ENCODE measurements at regions not wholly inside any gene's neighbourhood (a gene's known extent, or its start where the extent isn't known, plus 50 kb on each side); places are given as distances from the start of the nearest gene placed in this dataset.

DNA sequence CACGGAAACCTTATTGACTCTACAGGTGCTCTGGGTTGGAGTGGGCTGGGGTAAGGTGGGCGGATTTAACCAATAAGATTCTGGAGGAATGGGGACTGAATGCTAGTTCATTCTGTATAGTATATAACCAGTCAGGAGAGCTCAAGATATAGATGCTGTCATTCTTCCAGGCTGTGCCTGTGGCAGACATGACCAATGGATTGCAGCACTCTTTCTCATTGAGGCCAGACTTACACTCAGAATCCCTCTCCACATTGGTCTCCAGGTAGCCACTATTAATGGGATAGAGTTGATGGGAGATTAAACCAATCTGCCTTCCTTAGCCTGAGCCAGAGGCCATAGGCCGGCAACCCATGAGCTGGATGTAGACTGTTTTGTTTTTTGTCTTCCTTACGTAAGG lies 82.8 kb upstream of the MEF2A start:
- no peak overlapping the region for H3K4me3 ChIP-seq
- H3K27ac ChIP-seq: no peak overlapping the region
- 95% methylated on average over 4 of the region's 4 CpGs for WGBS
- H3K9me3 ChIP-seq: no peaks in the 10 kb centered on the region
- TF ChIP-seq POLR2A (IDR thresholded peaks at IDR 0.05) (no peak), POLR2AphosphoS5 (IDR thresholded peaks at IDR 0.05) (no peak)
- TF ChIP-seq, protein P1, sequence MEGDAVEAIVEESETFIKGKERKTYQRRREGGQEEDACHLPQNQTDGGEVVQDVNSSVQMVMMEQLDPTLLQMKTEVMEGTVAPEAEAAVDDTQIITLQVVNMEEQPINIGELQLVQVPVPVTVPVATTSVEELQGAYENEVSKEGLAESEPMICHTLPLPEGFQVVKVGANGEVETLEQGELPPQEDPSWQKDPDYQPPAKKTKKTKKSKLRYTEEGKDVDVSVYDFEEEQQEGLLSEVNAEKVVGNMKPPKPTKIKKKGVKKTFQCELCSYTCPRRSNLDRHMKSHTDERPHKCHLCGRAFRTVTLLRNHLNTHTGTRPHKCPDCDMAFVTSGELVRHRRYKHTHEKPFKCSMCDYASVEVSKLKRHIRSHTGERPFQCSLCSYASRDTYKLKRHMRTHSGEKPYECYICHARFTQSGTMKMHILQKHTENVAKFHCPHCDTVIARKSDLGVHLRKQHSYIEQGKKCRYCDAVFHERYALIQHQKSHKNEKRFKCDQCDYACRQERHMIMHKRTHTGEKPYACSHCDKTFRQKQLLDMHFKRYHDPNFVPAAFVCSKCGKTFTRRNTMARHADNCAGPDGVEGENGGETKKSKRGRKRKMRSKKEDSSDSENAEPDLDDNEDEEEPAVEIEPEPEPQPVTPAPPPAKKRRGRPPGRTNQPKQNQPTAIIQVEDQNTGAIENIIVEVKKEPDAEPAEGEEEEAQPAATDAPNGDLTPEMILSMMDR (IDR thresholded peaks at IDR 0.05): no peak
- H3K4me1 ChIP-seq (replicated peaks): peaks cover 5% of the 10 kb centered on the region
- no peak for DNase-seq (ENCODE audit: low spot score)
- no peaks in the 10 kb centered on the region for H3K27me3 ChIP-seq (replicated peaks; ENCODE audit: insufficient read depth)
- no peaks in the 10 kb centered on the region for H3K36me3 ChIP-seq
- intact Hi-C loops (cut with DNase I): no loop called here

DNA sequence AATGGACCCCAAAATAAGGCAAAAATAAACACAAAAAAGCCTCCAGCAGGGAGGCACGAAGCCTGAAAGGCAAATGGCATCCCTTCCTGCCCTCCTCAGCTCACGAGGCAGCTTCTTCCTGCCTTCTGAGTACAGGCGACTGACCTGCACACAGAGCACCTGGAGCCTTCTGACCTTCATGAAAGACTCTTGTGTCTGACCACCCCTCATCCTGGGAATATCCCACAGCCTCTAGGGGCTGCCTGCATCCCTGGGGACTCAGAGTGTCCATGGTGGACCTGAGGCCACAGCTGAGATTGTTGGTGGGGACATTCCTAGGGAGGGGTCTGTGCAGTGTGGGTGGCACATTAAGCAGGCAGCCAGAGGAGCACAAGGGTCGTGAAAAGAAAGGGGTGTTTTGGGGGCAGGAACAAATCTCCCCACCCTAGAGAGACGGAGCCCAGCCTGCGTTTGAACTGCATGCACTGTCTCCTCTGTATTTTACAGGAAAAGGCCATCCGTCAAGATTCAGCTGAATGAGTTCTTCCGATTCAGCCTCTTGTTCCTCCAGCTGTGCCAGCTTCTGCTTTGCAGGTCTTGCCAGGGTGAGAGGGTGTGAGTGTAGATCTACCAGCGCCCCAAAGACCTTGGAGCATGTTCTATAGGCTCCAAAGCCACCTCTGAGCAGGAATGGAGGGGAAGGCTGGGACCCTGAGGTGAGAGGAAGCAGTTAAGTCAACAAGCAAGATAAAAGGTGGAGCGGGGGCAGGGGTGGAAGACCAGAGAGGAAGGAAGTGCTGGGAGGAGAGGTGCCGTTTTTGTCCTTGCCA lies 80.4 kb upstream of the MEF2A start:
- H3K4me1 ChIP-seq (replicated peaks): peaks cover 5% of the 10 kb centered on the region
- 64% methylated on average over 11 of the region's 11 CpGs for WGBS
- no peaks in the 10 kb centered on the region for H3K9me3 ChIP-seq
- TF ChIP-seq, protein P1 (IDR thresholded peaks at IDR 0.05): no peak
- no peak for TF ChIP-seq POLR2AphosphoS5 (IDR thresholded peaks at IDR 0.05)
- TF ChIP-seq POLR2A (IDR thresholded peaks at IDR 0.05): no peak
- no peak overlapping the region for H3K4me3 ChIP-seq
- H3K27me3 ChIP-seq (replicated peaks; ENCODE audit: insufficient read depth): no peaks in the 10 kb centered on the region
- no peak for DNase-seq (ENCODE audit: low spot score)
- no peaks in the 10 kb centered on the region for H3K36me3 ChIP-seq
- intact Hi-C loops (cut with DNase I): loop anchor here (5.0 kb wide), 1 partner anchor 33 kb away; no protein-coding TSS in a partner anchor
- H3K27ac ChIP-seq: no peak overlapping the region

DNA sequence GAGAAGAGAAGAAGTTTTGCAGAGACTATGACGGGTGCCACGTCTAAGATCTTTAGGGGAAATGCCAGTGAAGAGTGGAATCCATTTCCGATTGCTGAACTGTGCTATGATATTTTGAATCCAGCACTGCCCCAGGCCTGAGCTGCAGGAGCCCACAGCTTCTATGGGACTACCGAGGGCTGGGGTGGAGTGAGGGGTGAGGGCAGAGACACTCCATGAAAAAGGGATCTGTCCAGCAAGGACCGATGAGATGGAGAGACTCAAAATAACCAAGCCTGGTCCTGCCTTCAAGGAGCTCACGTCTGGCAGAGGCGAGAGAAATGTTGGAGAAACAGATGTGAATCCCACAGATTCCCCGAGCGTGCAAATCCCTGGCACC lies 79.8 kb upstream of the MEF2A start:
- Histone ChIP-seq H3K27me3 (replicated peaks; ENCODE audit: insufficient read depth) (no peaks in the 10 kb centered on the region), H3K27ac (peak overlapping the region in 1 of 2 donors; percentile 16), H3K4me3 (peak overlapping the region in 1 of 2 donors; percentile 22), H3K9me3 (no peaks in the 10 kb centered on the region), H3K4me1 (replicated peaks) (peaks cover 5% of the 10 kb centered on the region), H3K36me3 (no peaks in the 10 kb centered on the region)
- TF ChIP-seq POLR2AphosphoS5 (IDR thresholded peaks at IDR 0.05) (no peak), POLR2A (IDR thresholded peaks at IDR 0.05) (no peak)
- TF ChIP-seq, protein P1 (IDR thresholded peaks at IDR 0.05): no peak
- intact Hi-C loops (cut with DNase I): loop anchor here (5.0 kb wide), 1 partner anchor 34 kb away; no protein-coding TSS in a partner anchor
- 49% methylated on average over 9 of the region's 9 CpGs for WGBS
- no peak for DNase-seq (ENCODE audit: low spot score)

DNA sequence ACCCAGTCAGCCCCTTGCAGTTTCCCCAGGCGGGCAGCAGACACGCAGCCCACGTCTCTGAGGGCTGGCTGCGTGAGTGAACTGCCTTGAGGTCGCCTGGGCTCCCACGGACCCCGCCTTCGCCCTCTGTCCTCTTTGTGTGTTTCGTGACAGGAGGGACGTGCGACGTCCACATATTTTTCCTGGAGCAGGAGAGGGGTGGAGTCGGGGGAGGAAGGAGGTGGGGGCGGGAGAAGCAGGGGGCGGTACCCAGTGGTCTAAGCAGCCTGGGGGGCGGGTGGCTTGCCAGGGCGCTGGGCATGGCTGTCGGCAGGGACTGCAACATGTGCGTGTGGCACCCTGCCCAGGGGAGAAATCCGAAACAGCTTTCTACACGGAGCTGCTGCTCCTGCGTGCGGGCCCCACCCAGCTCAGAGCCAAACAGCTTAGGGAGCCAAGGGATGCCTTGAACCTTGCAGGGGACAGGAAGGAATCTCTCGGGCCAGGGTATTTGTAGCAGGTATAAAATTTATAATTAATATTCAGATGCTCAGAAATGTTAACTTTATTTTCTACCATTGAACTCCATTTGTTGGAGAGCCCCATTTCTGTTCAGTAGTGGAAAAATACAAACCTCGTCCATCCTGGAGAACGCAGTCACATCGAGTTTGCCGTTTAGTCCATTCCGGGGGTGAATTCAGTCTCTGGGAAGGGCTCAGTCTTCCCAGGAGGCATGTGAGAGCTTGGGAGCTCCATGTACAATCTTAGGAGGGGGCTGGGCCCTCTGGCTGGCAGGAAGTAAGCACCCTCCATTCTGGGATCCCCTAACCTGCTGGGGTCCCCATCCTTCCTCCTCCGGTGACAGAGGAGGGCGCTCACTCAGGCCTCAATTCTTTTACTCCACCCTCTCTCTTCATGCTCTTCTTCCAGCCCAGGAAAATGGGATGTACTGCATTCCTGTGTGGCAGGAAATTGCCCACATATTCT lies 79.1 kb upstream of the MEF2A start:
- intact Hi-C loops (cut with DNase I): loop anchor here (1.0 to 5.0 kb wide), 2 partner anchors 34 to 47 kb away; no protein-coding TSS in a partner anchor
- Histone ChIP-seq H3K9me3 (no peaks in the 10 kb centered on the region), H3K27ac (peak overlapping the region in 1 of 2 donors; percentile 16), H3K4me3 (peak overlapping the region; percentile 17 to 22), H3K36me3 (no peaks in the 10 kb centered on the region), H3K4me1 (replicated peaks) (peaks cover 5% of the 10 kb centered on the region), H3K27me3 (replicated peaks; ENCODE audit: insufficient read depth) (no peaks in the 10 kb centered on the region)
- WGBS: 7% methylated on average over 31 of the region's 31 CpGs
- TF ChIP-seq POLR2AphosphoS5 (IDR thresholded peaks at IDR 0.05): peak; percentile 9
- TF ChIP-seq, protein P1 (IDR thresholded peaks at IDR 0.05): no peak
- DNase-seq (ENCODE audit: low spot score): peak; percentile 80
